SK-N-MC (cell line): ENCODE measurements at regions not wholly inside any gene's neighbourhood (a gene's known extent, or its start where the extent isn't known, plus 50 kb on each side); places are given as distances from the start of the nearest gene placed in this dataset.

ENCODE experiments used
- EZH2 ChIP-seq: fragments of 200-600 bp; sonication (generic); IDR thresholded peaks from one replicate; pipeline ENCODE4 v1.6.1; 2017; ENCODE audit warnings: antibody characterized with exemption
- FOXP2 ChIP-seq: optimal IDR thresholded peaks from 2 replicates; pipeline ENCODE3; 2011; ENCODE audit warnings: mild to moderate bottlenecking, moderate library complexity; ENCODE audit not compliant: insufficient read depth; ENCODE audit errors: extremely low read length, control extremely low read depth
- POLR2AphosphoS5 ChIP-seq: IDR thresholded peaks from 2 replicates; pipeline ENCODE4 v1.6.1; 2012; ENCODE audit warnings: mild to moderate bottlenecking, low read depth, low read length, borderline replicate concordance

- TF ChIP-seq EZH2, result no peak
- no peak for TF ChIP-seq POLR2AphosphoS5
- TF ChIP-seq FOXP2, result no peak
These were observed 393.9 kb downstream of the PAX1 start for GRCh38 chr20:22099348-22099747.
